Right forelimb (tissue), 1 donor: ENCODE measurements at regions not wholly inside any gene's neighbourhood (a gene's known extent, or its start where the extent isn't known, plus 50 kb on each side); places are given as distances from the start of the nearest gene placed in this dataset.
A peak's percentile ranks its signal among the peaks of the same experiment; 100 is the strongest.

Experiments used
- DNase-seq: peaks from one replicate; pipeline ENCODE4 v3.0.0-alpha.2; 2018

DNA sequence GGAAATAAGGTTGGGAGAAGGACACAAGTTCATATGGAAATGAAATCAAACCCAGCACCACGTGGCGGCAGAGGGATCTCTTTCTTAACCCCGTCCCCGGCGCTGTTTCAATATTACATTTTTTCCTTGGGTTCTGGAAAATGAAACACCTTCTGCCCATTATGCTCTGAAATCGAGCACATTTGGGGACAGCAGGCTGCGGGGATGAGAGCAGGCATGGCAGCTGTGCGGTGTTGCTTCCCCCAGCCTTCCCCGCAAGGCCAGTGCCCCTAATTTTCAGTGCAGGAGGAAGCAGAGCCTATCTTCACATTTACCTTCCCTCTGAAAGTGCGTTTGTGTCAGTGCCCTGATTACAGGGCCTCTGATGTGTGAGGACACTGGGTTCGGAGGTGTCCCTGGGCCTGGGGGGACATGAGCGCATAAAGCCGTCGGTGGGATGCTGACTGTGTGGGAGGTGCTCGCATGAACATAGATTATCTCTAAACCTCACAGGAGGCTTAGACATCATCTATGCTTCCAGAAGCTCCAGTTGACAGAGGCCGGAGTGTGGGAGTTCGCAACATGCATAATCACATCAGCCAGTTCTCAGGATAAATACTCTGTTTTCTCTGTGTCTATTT, 921.3 kb downstream of the BRD1 start:
- peak; percentile 35 for DNase-seq

DNA sequence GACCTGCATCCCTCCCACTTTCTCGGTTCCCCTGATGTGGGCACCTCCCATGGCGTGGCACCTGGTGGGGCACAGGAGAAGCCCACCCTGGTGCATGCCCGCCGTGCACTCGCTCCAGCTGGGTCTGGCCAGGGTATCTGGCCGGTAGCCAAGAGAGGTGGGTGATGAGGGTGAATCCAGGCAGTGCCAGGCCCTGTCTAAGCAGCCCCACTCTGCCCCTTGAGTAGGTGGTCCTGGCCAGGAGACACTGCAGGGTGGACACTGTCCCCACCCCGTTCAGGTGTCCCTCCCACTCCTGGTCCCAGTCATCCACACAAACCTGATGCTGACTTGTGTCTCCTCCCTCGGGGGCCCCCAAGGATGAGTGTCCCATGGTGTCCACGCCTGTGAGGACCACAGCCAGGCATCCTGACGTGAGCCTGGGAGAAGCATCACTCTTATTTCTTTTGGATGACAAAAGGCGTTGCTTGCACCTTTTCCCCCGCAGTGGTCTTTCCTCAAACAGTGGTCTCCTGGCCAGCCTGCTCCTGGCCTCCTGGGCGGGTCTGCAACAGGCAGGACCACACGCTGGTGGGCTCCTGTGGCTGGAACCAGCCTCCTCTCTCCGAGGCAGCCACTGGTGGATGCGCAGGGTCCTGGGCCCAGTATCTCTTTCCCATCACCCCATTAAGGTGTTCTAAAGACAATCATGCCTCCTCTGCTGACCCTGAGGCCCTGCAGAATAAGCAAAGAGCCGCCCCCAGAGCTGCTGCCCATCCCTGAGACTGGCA, 922.3 kb downstream of the BRD1 start:
- peak; percentile 21 for DNase-seq

DNA sequence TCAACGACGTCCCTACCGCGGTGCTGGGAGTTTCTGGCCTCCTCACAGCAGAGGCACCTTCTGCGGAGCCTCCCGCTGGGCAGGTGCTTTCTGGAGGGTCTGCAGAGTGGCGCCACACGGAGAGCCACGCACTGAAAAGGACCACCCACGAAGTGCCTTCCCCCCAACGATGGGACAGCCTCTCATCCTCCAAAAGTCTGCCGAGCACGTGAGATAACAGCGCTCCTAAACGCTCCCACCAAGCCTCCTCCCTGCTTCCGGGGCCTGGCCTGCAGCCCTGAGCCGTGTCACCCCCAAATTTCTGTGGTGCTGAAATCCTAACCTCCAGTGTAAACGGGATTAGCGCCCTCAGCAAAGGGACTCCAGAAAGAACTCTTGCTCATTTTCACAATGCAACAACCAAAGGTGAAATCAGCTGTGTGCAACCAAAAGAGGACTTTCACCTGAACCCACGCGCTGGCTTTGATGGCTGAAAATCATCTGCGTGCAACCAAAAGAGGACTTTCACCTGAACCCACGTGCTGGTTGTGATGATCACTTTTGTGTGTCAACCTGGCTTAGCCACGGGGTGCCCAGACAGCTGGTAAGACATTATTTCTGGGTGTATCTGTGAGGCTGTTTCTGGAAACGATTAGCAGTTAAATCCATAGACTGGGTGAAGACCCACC, 924.6 kb downstream of the BRD1 start:
- no peak for DNase-seq

- DNase-seq: no peak
These were observed 925.4 kb downstream of the BRD1 start for GRCh38 chr22:48902001-48902869.

- DNase-seq: no peak
These were observed 926.3 kb downstream of the BRD1 start for GRCh38 chr22:48901324-48901723.

DNA sequence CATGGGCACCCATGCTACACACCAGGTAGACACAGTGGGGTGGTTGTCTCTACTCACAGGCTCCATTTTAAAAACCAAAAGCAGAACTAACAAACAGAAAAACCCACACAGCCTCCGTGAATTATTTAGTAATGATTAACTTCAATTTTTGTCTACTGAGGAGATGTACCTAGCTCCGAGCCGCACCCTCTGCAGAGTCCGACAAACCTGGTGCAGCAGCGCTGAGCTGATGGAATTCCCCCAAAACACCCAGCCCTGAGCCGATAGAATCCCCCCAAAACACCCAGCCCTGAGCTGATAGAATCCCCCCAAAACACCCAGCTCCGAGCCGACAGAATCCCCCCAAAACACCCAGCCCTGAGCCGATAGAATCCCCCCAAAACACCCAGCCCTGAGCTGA, 927.0 kb downstream of the BRD1 start:
- no peak for DNase-seq

GRCh38 chr22:48900327-48900597, 927.4 kb downstream of the BRD1 start:
- DNase-seq: no peak

GRCh38 chr22:48899523-48900326, 927.9 kb downstream of the BRD1 start:
- peak; percentile 35 for DNase-seq

DNA sequence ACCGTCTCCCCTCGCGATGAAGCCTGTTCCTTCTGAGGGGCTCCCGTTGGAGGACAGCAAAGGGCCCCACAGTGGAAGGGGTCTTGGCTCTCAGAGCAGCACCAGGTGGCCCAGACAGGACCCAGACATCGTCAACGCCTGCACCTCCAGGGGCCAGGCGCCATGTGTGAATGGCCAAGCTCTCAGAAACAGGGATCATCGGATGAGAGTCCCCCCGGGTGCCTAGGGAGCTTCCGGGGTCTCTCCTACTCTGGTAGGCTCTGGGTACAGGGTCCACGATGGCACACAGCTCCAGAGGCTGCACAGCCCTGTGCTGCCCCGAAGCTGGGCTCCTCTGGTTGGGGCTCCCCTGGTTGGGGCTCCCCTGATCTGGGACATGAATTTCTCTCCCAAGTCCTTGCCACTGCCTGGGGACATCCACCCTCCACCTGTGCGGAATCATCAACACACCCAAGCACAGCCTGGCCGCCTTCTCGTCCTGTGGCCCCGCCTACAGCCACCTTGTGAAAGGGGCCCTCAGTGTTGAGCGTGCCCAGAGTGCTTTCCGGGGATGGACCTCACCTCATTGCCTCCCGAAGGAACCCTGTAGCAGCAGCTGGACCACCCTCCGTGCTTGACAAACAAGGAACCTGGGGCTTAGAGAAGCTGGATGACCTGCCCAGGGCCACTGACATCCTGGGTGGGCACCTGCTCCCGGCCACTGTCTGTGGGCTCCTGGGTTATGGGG, 929.0 kb downstream of the BRD1 start:
- DNase-seq: peak; percentile 11

DNA sequence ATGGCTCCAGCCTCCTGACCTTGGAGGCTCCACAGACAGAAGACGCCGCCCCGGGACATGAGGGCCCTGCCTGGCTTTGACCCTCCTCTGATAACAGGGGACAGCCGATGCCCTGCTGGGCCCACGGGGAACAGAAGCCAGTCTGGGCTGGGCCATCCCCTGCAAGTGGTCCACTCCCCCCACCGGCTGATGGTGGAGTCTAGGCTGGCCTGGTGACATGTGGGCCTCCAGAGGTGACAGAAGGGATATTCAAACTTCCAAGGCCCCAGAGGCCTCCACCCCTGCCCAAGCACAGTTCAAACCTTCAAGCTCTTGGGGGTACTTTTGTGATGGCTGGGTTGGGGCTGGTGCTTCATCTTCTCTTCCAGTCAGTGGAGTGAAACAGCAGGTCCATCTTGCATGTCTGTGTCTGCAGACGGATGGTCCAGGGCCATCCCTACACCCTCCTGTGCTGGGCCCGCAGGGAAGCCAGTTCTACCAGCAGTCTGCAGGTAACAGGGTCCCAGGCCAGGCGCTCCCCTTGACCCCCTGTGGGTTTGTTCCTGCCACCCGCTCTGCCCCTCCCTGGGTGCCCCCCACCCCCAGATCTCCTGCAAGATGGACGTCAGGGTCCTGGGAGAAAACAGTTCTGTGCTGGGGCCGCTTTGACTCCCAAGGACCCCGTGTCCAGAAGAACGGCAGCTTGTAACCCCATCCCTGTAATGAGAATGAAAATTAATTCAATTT, 929.9 kb downstream of the BRD1 start:
- DNase-seq: no peak

GRCh38 chr22:48896766-48897644, 930.7 kb downstream of the BRD1 start:
- DNase-seq: peak; percentile 34

DNA sequence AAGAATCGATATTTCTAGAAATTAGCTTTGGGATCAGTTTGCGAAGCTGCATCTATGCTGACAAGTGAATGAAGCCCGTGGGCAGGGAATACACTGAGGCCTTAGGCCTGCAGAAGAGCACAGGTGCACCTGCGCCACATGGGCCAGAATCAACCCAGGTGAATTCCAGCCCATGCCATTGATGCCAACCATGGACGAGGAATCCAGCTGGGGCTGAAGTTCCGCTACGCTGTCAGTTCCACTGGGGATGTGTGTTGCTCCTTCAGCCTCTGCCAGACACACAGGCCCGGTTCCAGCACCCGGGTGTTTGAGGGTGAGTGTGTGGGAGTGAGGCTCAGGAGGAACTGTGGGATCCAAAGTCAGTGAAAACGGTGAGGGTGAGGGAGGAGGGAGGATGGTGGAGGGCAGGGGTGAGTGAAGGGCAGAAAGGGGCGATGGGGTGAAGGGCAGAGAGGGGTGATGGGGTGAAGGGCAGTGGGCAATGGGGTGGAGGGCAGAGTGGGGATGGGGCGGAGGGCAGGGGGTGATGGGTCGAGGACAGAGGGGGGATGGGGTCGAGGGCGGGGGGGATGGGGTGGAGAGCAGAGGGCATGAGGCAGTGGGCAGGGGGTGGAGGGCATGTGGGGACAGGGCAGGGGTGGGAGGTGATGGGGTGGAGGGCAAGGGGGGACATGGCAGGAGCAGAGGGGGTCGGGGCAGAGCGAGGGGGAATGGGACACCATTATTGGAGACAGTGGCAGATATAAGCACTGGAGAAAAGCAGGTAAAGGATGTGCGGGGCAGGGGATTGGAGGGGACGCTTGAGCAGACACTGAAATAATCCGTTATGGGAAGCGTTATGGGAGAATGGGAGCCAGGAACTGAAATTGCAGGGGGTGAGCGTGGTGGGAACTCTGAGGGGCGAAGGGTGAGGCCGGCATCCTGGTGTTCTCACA, 931.6 kb downstream of the BRD1 start:
- DNase-seq: peak; percentile 12

GRCh38 chr22:48895336-48895735, 932.3 kb downstream of the BRD1 start:
- DNase-seq: no peak

DNA sequence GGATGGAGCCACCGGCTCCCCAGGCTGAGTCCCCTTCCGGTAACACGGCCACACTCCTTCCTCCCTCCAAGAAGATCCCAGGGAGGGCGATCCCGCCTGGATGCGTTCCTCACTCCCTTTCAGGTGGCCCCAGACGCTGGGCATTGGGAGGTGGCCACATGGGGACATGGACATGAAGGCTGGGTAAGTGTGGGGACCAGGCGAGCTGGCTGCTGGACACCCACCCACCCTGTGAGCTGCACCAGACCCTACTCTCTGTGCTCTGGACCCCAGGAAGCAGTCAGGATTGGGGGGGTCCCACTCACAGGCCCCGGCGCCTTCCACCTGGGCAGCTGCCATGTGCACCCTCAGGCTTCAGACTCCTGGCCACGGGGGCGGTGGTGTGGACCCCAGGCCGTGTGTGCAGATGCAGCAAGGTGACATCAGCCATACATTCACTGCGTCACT, 932.8 kb downstream of the BRD1 start:
- DNase-seq: peak; percentile 28

GRCh38 chr22:48894064-48894671, 933.5 kb downstream of the BRD1 start:
- no peak for DNase-seq

DNA sequence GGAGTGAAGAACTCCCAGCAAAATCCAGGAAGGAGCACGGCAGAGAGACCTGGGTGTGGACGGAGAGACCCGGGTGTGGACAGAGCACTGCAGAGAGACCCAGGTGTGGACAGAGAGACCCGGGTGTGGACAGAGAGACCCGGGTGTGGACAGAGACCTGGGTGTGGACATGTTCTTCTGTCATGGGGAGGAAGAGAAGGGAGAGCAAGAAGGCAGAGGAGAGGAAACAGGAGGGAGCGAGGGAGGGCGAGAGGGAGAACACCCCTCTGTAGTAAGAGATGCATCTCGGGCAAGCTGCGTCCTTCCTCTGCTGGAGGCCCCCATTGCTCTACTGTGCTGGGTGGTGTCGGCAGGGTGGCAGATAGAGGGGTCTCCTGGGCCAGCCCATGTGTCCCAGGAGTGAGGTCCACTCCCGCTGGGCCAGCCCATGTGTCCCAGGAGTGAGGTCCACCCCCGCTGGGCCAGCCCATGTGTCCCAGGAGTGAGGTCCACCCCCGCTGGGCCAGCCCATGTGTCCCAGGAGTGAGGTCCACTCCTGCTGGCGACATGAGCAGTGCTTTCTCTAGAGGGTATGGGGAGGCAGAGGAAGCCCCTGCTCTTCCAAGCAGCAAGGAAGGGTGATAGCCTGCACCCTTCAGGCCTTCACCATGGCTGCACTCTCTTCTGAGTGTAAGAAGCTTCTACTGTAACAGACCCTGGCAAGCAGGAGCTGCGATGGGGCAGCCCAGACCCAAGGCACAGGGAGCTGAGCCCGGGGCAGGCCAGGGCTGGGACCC, 934.2 kb downstream of the BRD1 start:
- DNase-seq: no peak

DNA sequence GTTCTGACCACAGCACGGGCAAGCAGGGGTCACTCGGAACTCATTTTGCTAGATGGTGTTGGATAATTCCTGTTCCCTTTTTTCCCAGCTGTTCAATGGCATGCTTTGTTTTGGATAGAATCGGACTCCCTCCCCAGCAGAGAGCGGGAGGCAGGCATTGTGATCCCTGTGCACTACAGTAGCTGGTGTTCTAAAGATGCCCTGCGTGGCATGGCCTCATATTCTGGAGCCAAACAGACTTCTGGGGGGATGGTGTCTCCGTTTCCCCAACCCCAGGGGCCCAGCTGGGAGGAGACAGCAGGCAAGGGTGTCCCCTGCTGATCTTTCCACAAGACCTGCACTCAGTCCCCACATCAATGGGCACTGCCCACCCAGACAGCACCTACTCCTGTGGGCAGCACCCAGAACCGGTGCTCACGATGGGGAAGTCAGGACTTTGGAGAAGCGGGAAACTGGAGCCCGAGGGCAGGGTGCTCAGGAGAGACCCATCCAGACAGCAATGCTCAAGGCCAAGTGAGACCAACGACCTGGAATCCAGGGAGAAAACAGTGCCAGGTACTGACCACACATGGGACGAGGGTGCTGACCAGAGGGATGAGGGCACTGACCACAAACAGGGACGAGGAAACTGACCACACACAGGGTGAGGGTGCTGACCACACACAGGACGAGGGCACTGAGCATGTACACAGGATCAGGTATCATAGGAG, 934.9 kb downstream of the BRD1 start:
- DNase-seq: no peak
